HepG2 (cell line): ENCODE measurements at regions not wholly inside any gene's neighbourhood (a gene's known extent, or its start where the extent isn't known, plus 50 kb on each side); places are given as distances from the start of the nearest gene placed in this dataset.

Experiments
- ATAC-seq: fragments of 200-7000 bp; cut with Tn5 transposase; 3 replicates; pipeline ENCODE4 v1.9.1; 2020; ENCODE audit warnings: mild to moderate bottlenecking, moderate library complexity
- BruUV-seq: library from RNA; stranded (reverse); fragments of 400-500 nt; replicated peaks from 2 replicates; lab custom pipeline; 2021; lab: Mats Ljungman, UMichigan
- CTCF ChIA-PET: fragments of 300-600 bp; formaldehyde crosslinking; extraction: SDS; loops from one replicate; lab custom pipeline; 2021; ENCODE audit warnings: low total read pairs, inconsistent platforms, low intra/inter-chr PET ratio; lab: Yijun Ruan, JAX
- POLR2A ChIA-PET: fragments of 350-600 bp; sonication (Branson Sonifier 250); formaldehyde crosslinking; loops from one replicate; lab custom pipeline; 2020; ENCODE audit warnings: antibody characterized with exemption, inconsistent platforms; lab: Yijun Ruan, JAX
- DNase-seq: peaks from one replicate; pipeline ENCODE4 v3.0.0-alpha.2; 2015; ENCODE audit warnings: low spot score
- FAIRE-seq: peaks from 3 replicates; lab custom pipeline; 2011; peaks lifted over from hg19 to GRCh38; lab: Jason Lieb, UNC
- H2AFZ ChIP-seq: one replicate; pipeline ENCODE4 v1.6.1; 2011; ENCODE audit warnings: low read length, inconsistent platforms
- H3K27ac ChIP-seq: fragments of 300-600 bp; 3 replicates; pipeline ENCODE4 v1.8.0; 2011; ENCODE audit warnings: mixed run types, mild to moderate bottlenecking, mixed read lengths, low read length, inconsistent platforms; ENCODE audit not compliant: insufficient read depth; ENCODE audit errors: extremely low read length
- H3K27me3 ChIP-seq, 2 experiments: fragments of 200-600 bp in 1 of 2; 2 replicates in 1 of 2; 3 replicates in 1 of 2; pipeline versions ENCODE4 v1.6.0 to v1.8.0; 2011; ENCODE audit warnings: low read length in 2 of 2, mild to moderate bottlenecking in 2 of 2, moderate library complexity in 2 of 2, inconsistent platforms in 1 of 2; ENCODE audit not compliant: insufficient read depth in 2 of 2, control insufficient read depth in 1 of 2
- H3K36me3 ChIP-seq, 2 experiments: fragments of 200-600 bp in 1 of 2; replicated peaks in 1 of 2; 2 replicates in 1 of 2; 3 replicates in 1 of 2; pipeline versions ENCODE4 v1.5.1 to v1.8.0; 2011; ENCODE audit warnings: low read length in 2 of 2, inconsistent platforms in 1 of 2; ENCODE audit not compliant: insufficient read depth in 2 of 2, control insufficient read depth in 1 of 2
- H3K4me1 ChIP-seq: 2 replicates; pipeline ENCODE4 v1.5.1; 2012; ENCODE audit warnings: low read length, inconsistent platforms; ENCODE audit not compliant: insufficient read depth
- H3K4me2 ChIP-seq: 2 replicates; pipeline ENCODE4 v1.6.0; 2011; ENCODE audit warnings: low read depth, low read length, inconsistent platforms
- H3K4me3 ChIP-seq, 3 experiments: fragments of 200-600 bp in 1 of 3; sonication (generic), shearing (Covaris generic) in 1 of 3; replicated peaks in 1 of 3; 2 replicates each; pipeline ENCODE4 v1.5.1; 2011 to 2016; ENCODE audit warnings: low read length in 3 of 3, inconsistent platforms in 2 of 3, low read depth in 2 of 3, mild to moderate bottlenecking in 2 of 3, control low read depth in 1 of 3, mixed read lengths in 1 of 3; ENCODE audit not compliant: insufficient read depth in 1 of 3
- H3K79me2 ChIP-seq: one replicate; pipeline ENCODE4 v1.6.1; 2011; ENCODE audit warnings: low read length, inconsistent platforms; ENCODE audit not compliant: insufficient read depth
- H3K9ac ChIP-seq: 2 replicates; pipeline ENCODE4 v1.6.0; 2011; ENCODE audit warnings: mild to moderate bottlenecking, low read depth, low read length, inconsistent platforms; ENCODE audit not compliant: insufficient read depth
- H3K9me3 ChIP-seq: 2 replicates; pipeline ENCODE4 v1.5.1; 2012; ENCODE audit warnings: mild to moderate bottlenecking, low read length
- H4K20me1 ChIP-seq: 2 replicates; pipeline ENCODE4 v1.6.0; 2011; ENCODE audit warnings: inconsistent platforms, mild to moderate bottlenecking, low read length, moderate library complexity; ENCODE audit not compliant: insufficient read depth
- AGO2 ChIP-seq: fragments of 200-400 bp; formaldehyde crosslinking; optimal IDR thresholded peaks from 2 replicates; pipeline ENCODE3; 2017; ENCODE audit warnings: mild to moderate bottlenecking, low read depth, low read length, moderate library complexity
- ATF7-NPFF ChIP-seq: sonication (generic); formaldehyde crosslinking; IDR thresholded peaks from 2 replicates; pipeline ENCODE4 v1.8.1; 2023; ENCODE audit warnings: mild to moderate bottlenecking, low read depth, missing genetic modification reagents, moderate library complexity
- ETS1 ChIP-seq: sonication (generic); formaldehyde crosslinking; IDR thresholded peaks from 2 replicates; pipeline ENCODE4 v1.4.0; 2020; ENCODE audit warnings: missing genetic modification reagents
- KDM5B ChIP-seq: sonication (generic); formaldehyde crosslinking; IDR thresholded peaks from 2 replicates; pipeline ENCODE4 v1.4.0; 2020; ENCODE audit warnings: missing genetic modification reagents, mild to moderate bottlenecking, borderline replicate concordance
- KMT2B ChIP-seq: IDR thresholded peaks from 2 replicates; pipeline ENCODE4 v1.6.1; 2016; ENCODE audit warnings: missing genetic modification reagents, missing compliant biosample characterization
- MLX ChIP-seq: IDR thresholded peaks from 2 replicates; pipeline ENCODE4 v1.6.1; 2016
- MLXIP ChIP-seq: sonication (generic); formaldehyde crosslinking; IDR thresholded peaks from 2 replicates; pipeline ENCODE4 v1.9.0; 2021; ENCODE audit warnings: missing genetic modification reagents, borderline replicate concordance
- MYNN ChIP-seq: sonication (generic); formaldehyde crosslinking; IDR thresholded peaks from 2 replicates; pipeline ENCODE4 v1.4.0; 2020; ENCODE audit warnings: mild to moderate bottlenecking, low read depth, missing genetic modification reagents
- NFYC ChIP-seq: IDR thresholded peaks from 2 replicates; pipeline ENCODE4 v1.6.1; 2016; ENCODE audit warnings: missing genetic modification reagents, missing compliant biosample characterization
- PHF5A ChIP-seq: IDR thresholded peaks from one replicate; pipeline ENCODE4 v1.6.1; 2018; ENCODE audit warnings: low read depth, missing genetic modification reagents; ENCODE audit not compliant: unreplicated experiment
- RFXANK ChIP-seq: IDR thresholded peaks from 2 replicates; pipeline ENCODE4 v1.6.1; 2016
- SALL1 ChIP-seq: sonication (generic); formaldehyde crosslinking; IDR thresholded peaks from 2 replicates; pipeline ENCODE4 v1.8.0; 2022; ENCODE audit warnings: mild to moderate bottlenecking, missing genetic modification reagents
- SP5 ChIP-seq: IDR thresholded peaks from 2 replicates; pipeline ENCODE4 v1.6.1; 2016; ENCODE audit warnings: low read depth, borderline replicate concordance
- SRSF4 ChIP-seq: fragments of 200-400 bp; formaldehyde crosslinking; IDR thresholded peaks from one replicate; pipeline ENCODE4 v1.6.1; 2018; ENCODE audit warnings: mild to moderate bottlenecking, low read depth, low read length, moderate library complexity; ENCODE audit not compliant: poor library complexity, severe bottlenecking
- TAF15 ChIP-seq: fragments of 200-400 bp; formaldehyde crosslinking; IDR thresholded peaks from one replicate; pipeline ENCODE4 v1.6.1; 2018; ENCODE audit warnings: mild to moderate bottlenecking, low read depth, low read length; ENCODE audit not compliant: poor library complexity, severe bottlenecking
- TSC22D2 ChIP-seq: sonication (generic); formaldehyde crosslinking; IDR thresholded peaks from 2 replicates; pipeline ENCODE4 v1.5.1; 2020; ENCODE audit warnings: missing genetic modification reagents, mild to moderate bottlenecking, borderline replicate concordance
- ZKSCAN5 ChIP-seq: sonication (generic); formaldehyde crosslinking; IDR thresholded peaks from 2 replicates; pipeline ENCODE4 v1.5.1; 2020; ENCODE audit warnings: mild to moderate bottlenecking, missing genetic modification reagents
- ZNF446 ChIP-seq: sonication (generic); formaldehyde crosslinking; IDR thresholded peaks from 2 replicates; pipeline ENCODE4 v1.5.0; 2020; ENCODE audit warnings: mild to moderate bottlenecking, missing genetic modification reagents
- ZNF674 ChIP-seq: sonication (generic); formaldehyde crosslinking; IDR thresholded peaks from 2 replicates; pipeline ENCODE4 v1.5.0; 2020; ENCODE audit warnings: low read depth, mild to moderate bottlenecking, missing genetic modification reagents
- ZSCAN29 ChIP-seq: sonication (generic); formaldehyde crosslinking; conservative IDR thresholded peaks from 2 replicates; pipeline ENCODE4 v1.4.0; 2020; ENCODE audit warnings: mild to moderate bottlenecking, missing genetic modification reagents
- WGBS: methylation state at CpG from one replicate; pipeline ENCODE4 v1.1.6; 2017; ENCODE audit warnings: low lambda C conversion rate; 5-methylcytosine and 5-hydroxymethylcytosine counted together
- in situ Hi-C: cut with HindIII; loops from 2 replicates; pipeline ENCODE4 v1.10.0; 2017; ENCODE audit warnings: low pct_unique_long_range_greater_than_20kb; ENCODE audit not compliant: extremely low pct_ligation_motif_present
- intact Hi-C: fragments of 100-400 bp; cut with micrococcal nuclease; formaldehyde crosslinking; loops from one replicate; pipeline ENCODE4 v1.10.0; 2022; ENCODE audit not compliant: unreplicated experiment
- TF ChIP-seq, protein P1 (sequence below): sonication (generic); formaldehyde crosslinking; IDR thresholded peaks from 2 replicates; pipeline ENCODE4 v1.5.0; 2020; ENCODE audit warnings: missing genetic modification reagents

DNA sequence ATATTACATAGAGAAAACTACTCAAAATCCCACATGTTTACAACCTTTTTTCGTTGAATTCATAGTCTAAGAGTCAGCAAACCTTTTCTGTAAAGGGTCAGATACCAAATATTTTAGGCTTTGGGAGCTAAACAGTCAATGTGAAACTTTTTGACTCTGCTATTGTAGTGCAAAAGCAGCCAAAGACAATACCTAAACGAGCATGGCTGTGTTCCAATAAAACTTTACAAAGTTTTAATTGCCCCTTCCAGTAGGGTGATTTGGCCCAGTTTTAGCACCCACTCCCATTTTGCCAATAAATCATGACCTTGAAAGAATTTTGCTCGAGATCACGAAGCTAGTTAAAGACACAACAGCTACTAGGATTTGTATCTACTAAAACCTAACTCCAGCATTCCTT is 147.2 kb downstream of the ANKRD50 start (continued):
- no peak for TF ChIP-seq MYNN
- TF ChIP-seq AGO2, result no peak

DNA sequence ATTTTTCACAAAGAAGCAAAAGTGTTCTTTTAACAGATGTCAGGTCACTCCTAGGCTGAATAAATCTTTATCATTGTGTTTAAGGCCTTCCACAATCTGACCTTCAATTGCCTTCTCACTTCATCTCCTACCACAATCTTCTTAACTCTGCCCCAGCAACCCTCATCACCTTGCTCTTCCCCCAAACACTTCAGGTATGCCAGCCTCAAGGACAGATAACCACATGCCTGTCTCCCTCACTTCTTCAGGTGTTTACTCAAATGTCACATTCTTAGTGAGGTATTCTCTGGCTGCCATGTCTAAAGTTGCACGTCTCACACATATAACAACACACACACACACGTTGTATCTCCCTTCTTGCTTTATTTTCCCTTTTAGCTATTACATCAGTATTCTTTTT is 146.5 kb downstream of the ANKRD50 start:
- WGBS, result 20% methylated on average over 2 of the region's 2 CpGs
- CTCF ChIA-PET, result no interaction called here
- no peak overlapping the region for H3K4me3 ChIP-seq
- H3K36me3 ChIP-seq, result no peaks in the 10 kb centered on the region
- H2AFZ ChIP-seq, result no peak overlapping the region
- FAIRE-seq, result no peak
- no peak for DNase-seq
- POLR2A ChIA-PET, result no interaction called here
- in situ Hi-C loops (no loop called here), intact Hi-C loops (no loop called here)
- no TSS peak for BruUV-seq
- H3K9me3 ChIP-seq, result no peaks in the 10 kb centered on the region
- no peak overlapping the region for H3K4me2 ChIP-seq
- H3K79me2 ChIP-seq, result no peaks in the 10 kb centered on the region
- H3K4me1 ChIP-seq, result no peaks in the 10 kb centered on the region
- no peak overlapping the region for H3K9ac ChIP-seq
- H4K20me1 ChIP-seq, result no peaks in the 10 kb centered on the region
- H3K27ac ChIP-seq, result no peak overlapping the region
- ATAC-seq, result no peak
- H3K27me3 ChIP-seq, result no peaks in the 10 kb centered on the region
- no peak for TF ChIP-seq NFYC
- no peak for TF ChIP-seq ATF7-NPFF (CRISPR knock-in tag)
- no peak for TF ChIP-seq MLXIP (CRISPR knock-in tag)
- TF ChIP-seq KDM5B (CRISPR knock-in tag), result no peak
- TF ChIP-seq ZKSCAN5, result no peak
- TF ChIP-seq ZNF674, result no peak
- TF ChIP-seq TAF15, result no peak
- no peak for TF ChIP-seq SP5 (CRISPR knock-in tag)
- TF ChIP-seq TSC22D2, result no peak
- TF ChIP-seq MLX (CRISPR knock-in tag), result no peak
- no peak for TF ChIP-seq ZSCAN29 (CRISPR knock-in tag)
- no peak for TF ChIP-seq KMT2B (CRISPR knock-in tag)
- no peak for TF ChIP-seq SRSF4
- no peak for TF ChIP-seq RFXANK
- TF ChIP-seq ZNF446 (CRISPR knock-in tag), result no peak
- no peak for TF ChIP-seq SALL1 (CRISPR knock-in tag)
- TF ChIP-seq, protein P1, sequence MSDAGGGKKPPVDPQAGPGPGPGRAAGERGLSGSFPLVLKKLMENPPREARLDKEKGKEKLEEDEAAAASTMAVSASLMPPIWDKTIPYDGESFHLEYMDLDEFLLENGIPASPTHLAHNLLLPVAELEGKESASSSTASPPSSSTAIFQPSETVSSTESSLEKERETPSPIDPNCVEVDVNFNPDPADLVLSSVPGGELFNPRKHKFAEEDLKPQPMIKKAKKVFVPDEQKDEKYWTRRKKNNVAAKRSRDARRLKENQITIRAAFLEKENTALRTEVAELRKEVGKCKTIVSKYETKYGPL, result no peak
- no peak for TF ChIP-seq PHF5A
- no peak for TF ChIP-seq ETS1 (CRISPR knock-in tag)
